Stimulated activated CD4-positive, alpha-beta T cell treated with anti-CD3 and anti-CD28 coated beads, TNF-alpha, amount 100 ng/mL, for 24 hours (primary cell): ENCODE measurements at regions not wholly inside any gene's neighbourhood (a gene's known extent, or its start where the extent isn't known, plus 50 kb on each side); places are given as distances from the start of the nearest gene placed in this dataset.
"Not testable (repeated sequence)": the region's sequence is repeated elsewhere in the genome, so short reads cannot be mapped to it uniquely, and the experiment has no call there.

Experiments
- DNase-seq, 3 experiments: peaks; one replicate each; pipeline ENCODE4 v3.0.0-alpha.2; 2020; ENCODE audit warnings: low read depth in 3 of 3

GRCh38 chr17:30686538-30687479 is 137.7 kb downstream of the CRLF3 start:
- DNase-seq, result not testable (repeated sequence)

- DNase-seq, result not testable (repeated sequence)
These were observed 142.2 kb downstream of the CRLF3 start for GRCh38 chr17:30682280-30682679.

- DNase-seq, result not testable (repeated sequence)
These were observed 143.8 kb downstream of the CRLF3 start for GRCh38 chr17:30680681-30681080.

- DNase-seq, result no peak
These were observed 146.8 kb downstream of the CRLF3 start for GRCh38 chr17:30677550-30678249.

GRCh38 chr17:30675777-30676492 is 148.6 kb downstream of the CRLF3 start:
- DNase-seq, result not testable (repeated sequence)

GRCh38 chr17:30669217-30669649 is 155.3 kb downstream of the CRLF3 start:
- DNase-seq, result not testable (repeated sequence)

- not testable (repeated sequence) for DNase-seq
These were observed 155.9 kb downstream of the CRLF3 start for GRCh38 chr17:30668360-30669181.

- not testable (repeated sequence) for DNase-seq
These were observed 156.7 kb downstream of the CRLF3 start for GRCh38 chr17:30667657-30668359.

- DNase-seq, result not testable (repeated sequence)
These were observed 157.4 kb downstream of the CRLF3 start for GRCh38 chr17:30666838-30667656.

- not testable (repeated sequence) for DNase-seq
These were observed 160.6 kb downstream of the CRLF3 start for GRCh38 chr17:30663727-30664455.

GRCh38 chr17:30657148-30657547 is 167.3 kb downstream of the CRLF3 start:
- DNase-seq, result not testable (repeated sequence)

- DNase-seq, result not testable (repeated sequence)
These were observed 171.5 kb downstream of the CRLF3 start for GRCh38 chr17:30653038-30653437.

- not testable (repeated sequence) for DNase-seq
These were observed 172.9 kb downstream of the GOSR1 start for GRCh38 chr17:30650149-30650548.

GRCh38 chr17:30648015-30648620 is 170.9 kb downstream of the GOSR1 start:
- not testable (repeated sequence) for DNase-seq

GRCh38 chr17:30645875-30646274 is 168.7 kb downstream of the GOSR1 start:
- DNase-seq, result not testable (repeated sequence)

GRCh38 chr17:30644713-30645112 is 167.5 kb downstream of the GOSR1 start:
- DNase-seq, result not testable (repeated sequence)

- not testable (repeated sequence) for DNase-seq
These were observed 167.1 kb downstream of the GOSR1 start for GRCh38 chr17:30644287-30644686.

GRCh38 chr17:30641428-30641827 is 164.2 kb downstream of the GOSR1 start:
- DNase-seq, result not testable (repeated sequence)
